Neuronal stem cell (in vitro differentiated cells): ENCODE measurements at regions not wholly inside any gene's neighbourhood (a gene's known extent, or its start where the extent isn't known, plus 50 kb on each side); places are given as distances from the start of the nearest gene placed in this dataset.

Experiments
- DNase-seq: peaks from one replicate; pipeline ENCODE4 v3.0.0-alpha.2; 2013; ENCODE audit warnings: low spot score
- H2AFZ ChIP-seq: one replicate; pipeline ENCODE4 v1.6.1; 2013; ENCODE audit warnings: mild to moderate bottlenecking, low read length, inconsistent platforms
- H2AK5ac ChIP-seq: 2 replicates; pipeline ENCODE4 v1.6.1; 2013; ENCODE audit warnings: low read depth, mild to moderate bottlenecking, inconsistent platforms, low read length, moderate library complexity, mixed read lengths
- H2BK120ac ChIP-seq: 2 replicates; pipeline ENCODE4 v1.6.1; 2013; ENCODE audit warnings: low read depth, mild to moderate bottlenecking, inconsistent platforms, low read length, moderate library complexity, mixed read lengths
- H2BK12ac ChIP-seq: one replicate; pipeline ENCODE4 v1.6.1; 2013; ENCODE audit warnings: low read length, inconsistent platforms
- H2BK15ac ChIP-seq: 2 replicates; pipeline ENCODE4 v1.6.1; 2013; ENCODE audit warnings: mild to moderate bottlenecking, low read length, inconsistent platforms, mixed read lengths
- H2BK5ac ChIP-seq: one replicate; pipeline ENCODE4 v1.6.1; 2013; ENCODE audit warnings: inconsistent platforms, mild to moderate bottlenecking, low read length, moderate library complexity
- H3K14ac ChIP-seq: one replicate; pipeline ENCODE4 v1.6.1; 2013; ENCODE audit warnings: low read length, inconsistent platforms
- H3K18ac ChIP-seq: 2 replicates; pipeline ENCODE4 v1.6.1; 2013; ENCODE audit warnings: low read length, inconsistent platforms
- H3K23ac ChIP-seq: 2 replicates; pipeline ENCODE4 v1.6.1; 2013; ENCODE audit warnings: low read depth, mild to moderate bottlenecking, mixed read lengths, low read length, inconsistent platforms; ENCODE audit not compliant: poor library complexity
- H3K27ac ChIP-seq: replicated peaks from 3 replicates; pipeline ENCODE4 v1.5.1; 2013; ENCODE audit warnings: low read length, inconsistent platforms
- H3K27me3 ChIP-seq, 3 experiments: 2 replicates each; pipeline ENCODE4 v1.6.1; 2013; ENCODE audit warnings: low read length in 3 of 3, mild to moderate bottlenecking in 2 of 3, inconsistent platforms in 1 of 3, low read depth in 1 of 3, mixed read lengths in 1 of 3, moderate library complexity in 1 of 3; ENCODE audit not compliant: control insufficient read depth in 3 of 3, insufficient read depth in 3 of 3
- H3K36me3 ChIP-seq, 2 donors: replicated peaks in 1 of 2; 2 replicates each; pipeline ENCODE4 v1.6.1; 2013; ENCODE audit warnings: low read length in 2 of 2; ENCODE audit not compliant: control insufficient read depth in 2 of 2, insufficient read depth in 2 of 2
- H3K4ac ChIP-seq: 2 replicates; pipeline ENCODE4 v1.6.1; 2013; ENCODE audit warnings: inconsistent platforms, mild to moderate bottlenecking, low read length, moderate library complexity
- H3K4me1 ChIP-seq, 2 donors: 1 replicate in 1 of 2; 2 replicates in 1 of 2; pipeline ENCODE4 v1.6.1; 2013; ENCODE audit warnings: low read length in 2 of 2, low read depth in 1 of 2; ENCODE audit not compliant: control insufficient read depth in 2 of 2, insufficient read depth in 1 of 2
- H3K4me2 ChIP-seq: one replicate; pipeline ENCODE4 v1.6.1; 2013; ENCODE audit warnings: mild to moderate bottlenecking, low read length, inconsistent platforms; ENCODE audit not compliant: insufficient read depth, poor library complexity, severe bottlenecking
- H3K4me3 ChIP-seq, 2 donors: 2 replicates each; pipeline ENCODE4 v1.5.1; 2013; ENCODE audit warnings: low read length in 2 of 2, mild to moderate bottlenecking in 2 of 2, inconsistent platforms in 1 of 2, moderate library complexity in 1 of 2
- H3K79me1 ChIP-seq: one replicate; pipeline ENCODE4 v1.6.1; 2013; ENCODE audit warnings: low read depth, mild to moderate bottlenecking, inconsistent platforms, low read length, moderate library complexity
- H3K9ac ChIP-seq: one replicate; pipeline ENCODE4 v1.6.1; 2013; ENCODE audit warnings: mild to moderate bottlenecking, low read depth, low read length, inconsistent platforms; ENCODE audit not compliant: poor library complexity
- H3K9me3 ChIP-seq, 2 donors: replicated peaks in 1 of 2; 2 replicates each; pipeline versions ENCODE3 to v1.6.1; 2013; ENCODE audit warnings: low read length in 2 of 2, mild to moderate bottlenecking in 2 of 2, inconsistent platforms in 1 of 2, low read depth in 1 of 2, mixed read lengths in 1 of 2, moderate library complexity in 1 of 2; ENCODE audit not compliant: control insufficient read depth in 2 of 2, insufficient read depth in 1 of 2
- H4K8ac ChIP-seq: one replicate; pipeline ENCODE4 v1.6.1; 2013; ENCODE audit warnings: low read depth, mild to moderate bottlenecking, inconsistent platforms, low read length, moderate library complexity
- H4K91ac ChIP-seq: one replicate; pipeline ENCODE4 v1.6.1; 2013; ENCODE audit warnings: low read length, low read depth, mild to moderate bottlenecking, inconsistent platforms; ENCODE audit not compliant: poor library complexity
- WGBS, 2 donors: extraction: QIAGEN DNeasy Blood & Tissue Kit; methylation state at CpG; one replicate each; pipeline ENCODE4 v1.1.7; 2013; ENCODE audit warnings: missing lambda C conversion rate in 2 of 2, mixed read lengths in 1 of 2; ENCODE audit not compliant: insufficient read length in 2 of 2, insufficient replicate concordance in 1 of 2; ENCODE audit errors: extremely low coverage in 2 of 2; 5-methylcytosine and 5-hydroxymethylcytosine counted together

DNA sequence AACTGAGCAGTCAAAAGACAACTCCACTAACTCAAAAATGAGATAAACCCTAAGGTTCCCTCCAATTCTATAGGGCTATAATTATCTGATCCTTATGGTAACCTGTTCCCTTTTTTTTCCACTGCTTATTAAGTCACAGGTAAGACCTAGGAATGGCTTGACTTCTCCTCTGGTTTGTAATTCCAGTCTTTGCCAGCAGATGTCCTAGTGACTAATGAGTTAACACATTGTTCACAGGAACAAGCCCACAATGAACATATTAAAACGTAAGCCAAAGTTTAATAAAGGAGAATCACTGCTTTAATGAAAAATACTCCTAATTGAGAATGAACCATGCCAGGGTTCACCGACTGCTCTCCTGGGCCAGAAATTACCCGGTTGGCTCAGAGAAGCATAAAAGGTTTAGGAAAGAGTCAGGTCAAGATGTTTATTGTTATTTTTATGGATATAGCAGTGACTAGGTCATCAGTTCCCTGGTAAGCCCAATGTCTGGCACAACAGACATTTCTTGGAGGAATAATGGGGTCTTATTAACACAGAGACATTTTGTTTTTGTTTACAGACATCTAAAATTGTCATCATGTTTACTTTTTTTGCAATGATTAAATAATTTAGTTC lies 120.1 kb downstream of the ELAPOR2 start:
- Histone ChIP-seq H4K8ac (no peak overlapping the region), H3K27ac (no peak overlapping the region), H3K9ac (no peak overlapping the region), H3K14ac (no peak overlapping the region), H3K4ac (no peak overlapping the region), H2BK15ac (no peak overlapping the region), H2BK5ac (no peak overlapping the region), H3K36me3 (peaks cover 6 to 18% of the 10 kb centered on the region in 2 donors), H2AK5ac (no peak overlapping the region), H2BK12ac (no peak overlapping the region), H4K91ac (no peak overlapping the region), H3K4me3 (no peak overlapping the region), H3K4me1 (peaks cover 0 to 2% of the 10 kb centered on the region in 2 donors), H3K79me1 (no peaks in the 10 kb centered on the region), H3K23ac (no peak overlapping the region), H2AFZ (no peak overlapping the region), H3K18ac (no peak overlapping the region), H3K4me2 (no peak overlapping the region), H2BK120ac (no peak overlapping the region), H3K9me3 (no peaks in the 10 kb centered on the region), H3K27me3 (no peaks in the 10 kb centered on the region)
- DNase-seq: peak; percentile 69
- no CpG with 5 or more reads among the region's 3 CpGs for WGBS, 2 donors

DNA sequence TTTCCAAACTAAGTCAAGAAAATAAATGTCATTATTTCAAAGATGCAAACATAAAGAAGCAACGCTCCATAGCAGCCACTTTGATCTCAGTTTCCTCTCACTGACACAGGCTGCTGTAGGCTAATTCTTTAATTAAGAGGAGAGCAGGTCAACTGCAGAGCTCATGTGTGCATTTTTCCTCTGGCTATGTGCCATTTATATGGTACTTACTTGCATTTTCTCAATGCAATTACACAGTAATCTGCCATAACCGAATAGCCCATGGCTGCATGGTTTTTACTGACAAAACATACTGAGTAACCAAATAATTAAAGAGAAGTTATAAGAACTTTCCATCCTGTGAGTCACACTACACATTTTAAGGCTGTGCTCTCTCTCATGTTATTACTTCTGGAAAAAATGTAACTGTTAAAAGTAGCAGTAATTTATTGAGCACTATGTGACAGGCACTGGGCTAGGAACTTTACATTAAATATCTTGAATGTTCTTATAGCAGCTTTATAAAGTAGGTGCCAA lies 122.0 kb downstream of the ELAPOR2 start:
- H3K9me3 ChIP-seq: no peaks in the 10 kb centered on the region
- DNase-seq: no peak
- no peak overlapping the region for H3K14ac ChIP-seq
- H2AK5ac ChIP-seq: no peak overlapping the region
- no peak overlapping the region for H3K9ac ChIP-seq
- H3K4me1 ChIP-seq: peaks cover 0 to 2% of the 10 kb centered on the region in 2 donors
- H4K8ac ChIP-seq: no peak overlapping the region
- no peaks in the 10 kb centered on the region for H3K79me1 ChIP-seq
- no peak overlapping the region for H3K4ac ChIP-seq
- H3K27me3 ChIP-seq: no peaks in the 10 kb centered on the region
- no peak overlapping the region for H2AFZ ChIP-seq
- no peak overlapping the region for H2BK12ac ChIP-seq
- no peak overlapping the region for H3K27ac ChIP-seq
- no peak overlapping the region for H3K18ac ChIP-seq
- peaks cover 6 to 18% of the 10 kb centered on the region in 2 donors for H3K36me3 ChIP-seq
- no peak overlapping the region for H4K91ac ChIP-seq
- no peak overlapping the region for H2BK120ac ChIP-seq
- no peak overlapping the region for H3K4me3 ChIP-seq
- no peak overlapping the region for H2BK15ac ChIP-seq
- no peak overlapping the region for H3K4me2 ChIP-seq
- H3K23ac ChIP-seq: no peak overlapping the region
- no peak overlapping the region for H2BK5ac ChIP-seq
- no CpG with 5 or more reads among the region's 2 CpGs for WGBS, 2 donors

DNA sequence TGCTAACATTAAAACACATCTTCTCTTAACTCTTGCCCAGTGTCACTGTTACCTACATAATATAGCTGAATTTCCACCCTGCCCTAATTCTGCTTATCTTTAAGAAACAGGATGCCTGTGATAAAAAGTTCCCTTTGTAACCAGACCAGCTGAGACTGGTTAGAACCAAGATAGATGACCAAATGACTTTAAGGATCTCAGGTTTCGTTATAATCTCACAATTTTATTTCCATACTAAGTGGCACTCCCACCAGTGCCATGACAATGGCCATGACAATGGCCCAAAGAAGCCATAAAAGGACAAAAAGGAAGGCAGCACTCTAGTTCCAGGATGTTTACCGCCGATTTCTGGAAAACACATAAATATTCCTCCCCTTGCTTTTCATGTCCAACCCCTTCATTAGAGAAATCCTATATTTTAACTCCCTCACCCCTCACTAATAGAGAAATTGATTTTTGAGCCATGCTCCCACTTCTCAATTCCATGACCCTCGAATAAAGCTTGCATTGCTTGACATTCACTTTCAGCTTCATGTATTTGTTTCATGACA lies 126.1 kb downstream of the ELAPOR2 start:
- Histone ChIP-seq H2BK5ac (no peak overlapping the region), H2AFZ (no peak overlapping the region), H3K79me1 (no peaks in the 10 kb centered on the region), H4K8ac (no peak overlapping the region), H3K4ac (no peak overlapping the region), H3K14ac (no peak overlapping the region), H3K9ac (no peak overlapping the region), H3K18ac (no peak overlapping the region), H3K4me3 (no peak overlapping the region), H3K27me3 (no peaks in the 10 kb centered on the region), H3K23ac (no peak overlapping the region), H2BK15ac (no peak overlapping the region), H3K4me1 (no peaks in the 10 kb centered on the region), H2AK5ac (no peak overlapping the region), H4K91ac (no peak overlapping the region), H2BK12ac (no peak overlapping the region), H3K4me2 (no peak overlapping the region), H3K36me3 (peaks cover 2 to 25% of the 10 kb centered on the region in 2 donors), H3K27ac (no peak overlapping the region), H2BK120ac (no peak overlapping the region), H3K9me3 (no peaks in the 10 kb centered on the region)
- no peak for DNase-seq
- no CpG with 5 or more reads among the region's 4 CpGs for WGBS, 2 donors

DNA sequence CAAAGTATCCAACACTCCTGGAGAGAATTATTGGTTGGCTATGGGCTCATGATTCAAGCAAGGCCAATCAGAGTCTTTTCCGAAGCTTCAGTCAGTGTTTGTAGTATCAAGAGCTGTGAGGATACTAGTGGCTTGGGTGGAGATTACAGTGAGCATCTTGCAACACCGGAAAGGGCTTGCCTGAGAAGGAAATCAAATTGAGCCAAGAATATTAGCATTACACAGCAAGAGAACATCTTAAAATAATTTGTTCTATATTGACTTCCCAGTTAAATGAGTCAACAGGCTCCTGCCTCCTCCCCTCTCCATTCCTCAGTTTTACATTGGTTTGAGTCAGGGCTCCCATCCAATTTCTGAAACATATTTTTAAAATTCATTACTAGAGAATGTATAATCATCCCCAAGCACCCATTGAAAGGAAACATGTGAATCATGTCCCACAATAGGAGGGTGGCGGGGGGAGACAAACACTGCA lies 127.4 kb downstream of the ELAPOR2 start:
- Histone ChIP-seq H4K8ac (no peak overlapping the region), H3K36me3 (peaks cover 0 to 13% of the 10 kb centered on the region in 2 donors), H2BK5ac (no peak overlapping the region), H3K4me2 (no peak overlapping the region), H3K4me1 (no peaks in the 10 kb centered on the region), H3K18ac (no peak overlapping the region), H3K79me1 (no peaks in the 10 kb centered on the region), H3K4me3 (no peak overlapping the region), H3K23ac (no peak overlapping the region), H2BK12ac (no peak overlapping the region), H2BK15ac (no peak overlapping the region), H3K4ac (no peak overlapping the region), H3K9me3 (no peaks in the 10 kb centered on the region), H2BK120ac (no peak overlapping the region), H3K9ac (no peak overlapping the region), H2AFZ (no peak overlapping the region), H3K27me3 (no peaks in the 10 kb centered on the region), H3K14ac (no peak overlapping the region), H3K27ac (no peak overlapping the region), H4K91ac (no peak overlapping the region), H2AK5ac (no peak overlapping the region)
- DNase-seq: no peak
- WGBS, 2 donors: no CpG with 5 or more reads among the region's 3 CpGs
